Mucosa of descending colon (tissue), 3 donors: ENCODE measurements at regions not wholly inside any gene's neighbourhood (a gene's known extent, or its start where the extent isn't known, plus 50 kb on each side); places are given as distances from the start of the nearest gene placed in this dataset.

ENCODE experiments used
- ATAC-seq: fragments of 200-7000 bp; cut with Tn5 transposase; one replicate; pipeline ENCODE4 v1.9.1; 2020; ENCODE audit warnings: mild to moderate bottlenecking, moderate library complexity
- DNase-seq, 3 donors: peaks; one replicate each; pipeline ENCODE4 v3.0.0-alpha.2; 2020
- H3K36me3 ChIP-seq: fragments of 200-600 bp; one replicate; pipeline ENCODE4 v1.8.0; 2021; ENCODE audit warnings: low read depth, mild to moderate bottlenecking
- H3K4me1 ChIP-seq: fragments of 200-600 bp; one replicate; pipeline ENCODE4 v1.8.0; 2021; ENCODE audit warnings: low read depth, mild to moderate bottlenecking
- H3K4me3 ChIP-seq: fragments of 200-600 bp; one replicate; pipeline ENCODE4 v1.8.0; 2021; ENCODE audit warnings: mild to moderate bottlenecking
- H3K9me3 ChIP-seq: fragments of 200-600 bp; one replicate; pipeline ENCODE4 v1.8.0; 2021; ENCODE audit warnings: mild to moderate bottlenecking
- intact Hi-C, 2 donors: fragments of 100-400 bp; cut with DNase I in 1 of 2; cut with micrococcal nuclease in 1 of 2; formaldehyde crosslinking; loops; one replicate each; pipeline versions ENCODE4 v1.11.0 to v1.11.1; 2022; cut with DNase I, micrococcal nuclease
- TF ChIP-seq, protein P1 (sequence below): fragments of 200-600 bp; IDR thresholded peaks from one replicate; pipeline ENCODE4 v1.8.0; 2022; ENCODE audit warnings: antibody characterized with exemption, mild to moderate bottlenecking
- donor health status: DM: no; HTN: no; CAD: no; lungs with moderate emphysema.
- donor health status: DM: no; HTN: no; CAD: no.
- donor health status: DM: no; HTN: yes; CAD: no.

DNA sequence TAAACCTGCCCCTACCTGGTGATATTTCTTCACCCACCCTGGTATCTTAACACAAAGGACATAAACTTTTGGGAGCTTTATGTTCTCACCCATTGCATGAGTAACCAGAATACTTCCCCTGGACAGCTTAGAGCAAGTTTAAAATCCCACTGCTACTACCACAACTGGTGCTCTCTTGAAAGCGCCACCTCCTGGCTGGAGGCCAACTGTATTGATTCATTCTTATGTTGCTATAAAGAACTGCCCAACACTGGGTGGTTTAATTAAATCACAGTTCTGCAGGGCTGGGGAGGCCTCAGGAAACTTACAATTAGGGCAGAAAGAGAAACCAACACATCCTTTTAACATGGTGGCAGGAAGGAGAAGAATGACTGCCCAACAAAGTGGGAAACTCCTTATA is 592.4 kb downstream of the EPHA3 start:
- intact Hi-C loops: loop anchor here in 1 of 2 donors (10.0 kb wide), 1 partner anchor 225 kb away; no protein-coding TSS in a partner anchor
- ATAC-seq (peak; percentile 43), DNase-seq (peak in 1 of 3 donors; percentile 66)
- Histone ChIP-seq H3K36me3 (no peaks in the 10 kb centered on the region), H3K9me3 (no peaks in the 10 kb centered on the region), H3K4me3 (no peak overlapping the region), H3K4me1 (peaks cover 20% of the 10 kb centered on the region)
- TF ChIP-seq, protein P1, sequence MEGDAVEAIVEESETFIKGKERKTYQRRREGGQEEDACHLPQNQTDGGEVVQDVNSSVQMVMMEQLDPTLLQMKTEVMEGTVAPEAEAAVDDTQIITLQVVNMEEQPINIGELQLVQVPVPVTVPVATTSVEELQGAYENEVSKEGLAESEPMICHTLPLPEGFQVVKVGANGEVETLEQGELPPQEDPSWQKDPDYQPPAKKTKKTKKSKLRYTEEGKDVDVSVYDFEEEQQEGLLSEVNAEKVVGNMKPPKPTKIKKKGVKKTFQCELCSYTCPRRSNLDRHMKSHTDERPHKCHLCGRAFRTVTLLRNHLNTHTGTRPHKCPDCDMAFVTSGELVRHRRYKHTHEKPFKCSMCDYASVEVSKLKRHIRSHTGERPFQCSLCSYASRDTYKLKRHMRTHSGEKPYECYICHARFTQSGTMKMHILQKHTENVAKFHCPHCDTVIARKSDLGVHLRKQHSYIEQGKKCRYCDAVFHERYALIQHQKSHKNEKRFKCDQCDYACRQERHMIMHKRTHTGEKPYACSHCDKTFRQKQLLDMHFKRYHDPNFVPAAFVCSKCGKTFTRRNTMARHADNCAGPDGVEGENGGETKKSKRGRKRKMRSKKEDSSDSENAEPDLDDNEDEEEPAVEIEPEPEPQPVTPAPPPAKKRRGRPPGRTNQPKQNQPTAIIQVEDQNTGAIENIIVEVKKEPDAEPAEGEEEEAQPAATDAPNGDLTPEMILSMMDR: no peak

DNA sequence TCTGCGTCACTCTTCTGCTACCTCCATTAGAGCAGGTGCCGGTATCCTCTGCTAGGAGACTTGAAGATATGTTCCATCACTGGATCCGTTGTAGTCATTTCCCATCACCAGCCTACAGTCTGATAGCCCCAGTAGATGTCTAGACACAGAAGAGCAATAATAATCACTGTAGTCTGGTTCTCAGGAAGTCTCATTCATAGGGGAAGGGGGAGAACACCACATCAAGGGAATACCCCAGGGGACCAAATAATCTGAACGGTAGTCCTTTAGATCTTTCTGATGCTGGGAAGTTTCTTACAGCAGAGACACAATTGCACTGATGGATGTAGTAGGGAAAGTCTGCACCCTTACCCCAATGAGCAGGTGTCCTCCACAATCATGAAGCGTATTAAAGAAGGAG is 595.0 kb downstream of the EPHA3 start:
- intact Hi-C loops: no loop called here
- Histone ChIP-seq H3K36me3 (no peaks in the 10 kb centered on the region), H3K4me1 (peaks cover 20% of the 10 kb centered on the region), H3K4me3 (no peak overlapping the region), H3K9me3 (no peaks in the 10 kb centered on the region)
- DNase-seq: no peak
- ATAC-seq: no peak
- TF ChIP-seq, protein P1: no peak

DNA sequence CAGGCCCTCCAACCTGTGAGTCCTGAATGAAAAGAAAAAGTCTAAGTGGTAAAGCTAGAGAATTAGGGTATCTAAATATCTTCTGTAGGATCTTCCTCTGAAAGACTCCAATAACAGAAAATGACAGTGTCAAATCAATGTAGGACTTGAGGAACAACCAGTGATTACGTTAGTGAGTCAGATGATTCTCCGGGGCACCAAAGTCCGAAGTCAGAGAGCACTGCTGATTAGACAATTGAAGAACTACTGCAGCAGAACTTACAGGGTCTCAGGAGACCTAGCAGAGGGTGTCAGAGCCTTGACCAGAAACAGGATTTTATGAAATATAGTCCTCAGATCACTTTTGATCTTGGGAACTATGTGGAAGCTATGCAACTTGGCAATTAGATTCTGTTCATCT is 605.8 kb downstream of the EPHA3 start:
- intact Hi-C loops: no loop called here
- Histone ChIP-seq H3K36me3 (no peaks in the 10 kb centered on the region), H3K9me3 (peaks cover 2% of the 10 kb centered on the region), H3K4me1 (no peaks in the 10 kb centered on the region), H3K4me3 (no peak overlapping the region)
- TF ChIP-seq, protein P1: no peak
- DNase-seq (no peak), ATAC-seq (no peak)

DNA sequence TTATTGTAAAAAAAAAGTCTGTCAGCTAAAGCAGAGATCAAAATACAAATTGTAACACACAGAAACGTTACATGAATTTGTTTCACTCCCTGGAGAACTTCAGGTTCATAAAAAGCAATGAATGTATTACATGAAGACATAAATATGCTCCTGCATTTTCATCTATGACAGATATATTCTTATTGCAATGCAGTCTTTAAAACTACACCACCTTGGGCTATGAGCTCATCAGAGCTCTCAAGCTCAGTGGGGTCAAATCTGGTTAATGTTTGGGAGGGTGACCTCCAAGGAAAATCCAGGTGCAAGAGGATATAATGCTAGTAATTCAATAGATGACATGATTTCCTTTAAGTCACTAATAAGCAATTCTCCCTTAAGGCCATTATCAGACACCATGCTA is 606.8 kb downstream of the EPHA3 start:
- ATAC-seq: no peak
- no peak overlapping the region for H3K4me3 ChIP-seq
- H3K4me1 ChIP-seq: no peaks in the 10 kb centered on the region
- peaks cover 2% of the 10 kb centered on the region for H3K9me3 ChIP-seq
- intact Hi-C loops: no loop called here
- TF ChIP-seq, protein P1: no peak
- DNase-seq: no peak
- H3K36me3 ChIP-seq: no peaks in the 10 kb centered on the region

GRCh38 chr3:89740080-89740880 is 632.9 kb downstream of the EPHA3 start:
- ATAC-seq: no peak
- TF ChIP-seq, protein P1: no peak
- Histone ChIP-seq H3K9me3 (no peaks in the 10 kb centered on the region), H3K4me3 (no peak overlapping the region), H3K36me3 (no peaks in the 10 kb centered on the region), H3K4me1 (no peaks in the 10 kb centered on the region)
- no peak for DNase-seq
- intact Hi-C loops: no loop called here
